CMK (cell line): ENCODE measurements at regions not wholly inside any gene's neighbourhood (a gene's known extent, or its start where the extent isn't known, plus 50 kb on each side); places are given as distances from the start of the nearest gene placed in this dataset.
"Not testable (repeated sequence)": the region's sequence is repeated elsewhere in the genome, so short reads cannot be mapped to it uniquely, and the experiment has no call there.

Experiments used
- DNase-seq: peaks from one replicate; pipeline ENCODE4 v3.0.0-alpha.2; 2010; ENCODE audit warnings: low read depth

DNA sequence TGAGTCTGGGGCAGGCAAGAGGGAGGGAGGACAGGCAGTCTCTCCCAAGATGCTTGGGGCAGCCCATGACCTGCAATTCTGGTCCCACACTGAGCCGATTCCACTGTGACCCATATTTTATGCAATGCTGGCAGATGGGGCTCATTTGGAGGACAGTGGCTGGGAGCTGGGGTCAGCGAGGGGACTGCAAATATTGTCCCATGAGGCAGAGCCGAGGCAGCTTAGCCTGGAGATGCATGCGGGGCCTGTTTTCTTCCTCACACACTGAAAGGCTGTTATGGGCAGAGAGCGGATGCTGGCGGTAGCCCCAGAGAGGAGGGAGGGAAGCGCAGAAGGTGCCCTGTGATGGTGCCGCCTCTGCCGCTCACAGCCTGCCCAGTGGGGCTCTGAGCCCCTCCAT, 128.5 kb upstream of the POU3F1 start:
- no peak for DNase-seq

DNA sequence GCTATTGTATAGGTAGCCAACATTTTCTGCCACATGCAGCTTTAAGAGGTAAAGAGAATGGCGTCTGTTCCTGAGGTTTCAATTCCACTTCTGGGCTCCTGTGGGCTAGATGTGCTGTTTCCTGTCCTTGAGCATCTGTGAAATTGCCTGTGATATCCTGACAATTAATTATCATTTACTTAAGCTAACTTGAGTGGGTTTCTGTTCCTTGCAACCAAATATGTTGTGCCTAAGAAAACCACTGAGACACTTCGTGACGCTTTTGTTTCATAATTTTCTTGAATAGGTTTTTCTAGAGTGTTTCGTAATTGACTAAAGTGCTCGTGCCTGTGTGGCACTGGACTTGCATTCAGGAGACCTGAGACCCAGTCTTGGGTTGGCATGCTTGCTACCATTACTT, 127.3 kb upstream of the POU3F1 start:
- DNase-seq, result no peak

DNA sequence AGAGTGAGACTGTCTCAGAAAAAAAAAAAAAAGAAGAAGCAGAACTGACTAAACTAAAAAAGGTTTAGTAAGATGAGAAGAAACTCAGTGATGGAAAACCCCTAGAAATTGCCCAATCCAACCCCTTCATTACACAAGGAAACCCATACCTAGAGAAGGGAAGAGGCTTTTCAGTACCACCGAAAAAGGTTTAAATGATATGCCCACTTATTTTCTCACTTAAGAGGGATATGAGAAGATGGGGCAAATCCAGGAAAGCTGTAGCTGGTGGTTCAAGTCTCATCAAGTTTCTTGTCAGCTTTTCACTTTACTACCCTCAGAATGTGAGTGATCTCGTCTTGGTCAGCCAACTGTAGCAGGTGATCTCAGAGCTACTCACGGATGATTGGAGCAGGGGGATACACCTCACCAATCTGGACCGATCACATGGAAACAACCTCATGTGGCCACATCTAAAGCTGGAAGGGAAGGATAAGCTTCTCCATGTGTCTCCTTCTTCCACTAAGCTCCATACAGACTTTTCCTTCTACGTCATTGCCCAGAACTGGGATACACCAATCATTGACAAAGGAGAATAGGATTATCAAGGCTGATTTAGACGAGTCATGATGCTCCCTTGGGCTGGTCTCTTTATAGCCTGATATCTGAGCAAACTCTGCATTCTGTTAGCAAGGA, 126.7 kb upstream of the POU3F1 start:
- no peak for DNase-seq

DNA sequence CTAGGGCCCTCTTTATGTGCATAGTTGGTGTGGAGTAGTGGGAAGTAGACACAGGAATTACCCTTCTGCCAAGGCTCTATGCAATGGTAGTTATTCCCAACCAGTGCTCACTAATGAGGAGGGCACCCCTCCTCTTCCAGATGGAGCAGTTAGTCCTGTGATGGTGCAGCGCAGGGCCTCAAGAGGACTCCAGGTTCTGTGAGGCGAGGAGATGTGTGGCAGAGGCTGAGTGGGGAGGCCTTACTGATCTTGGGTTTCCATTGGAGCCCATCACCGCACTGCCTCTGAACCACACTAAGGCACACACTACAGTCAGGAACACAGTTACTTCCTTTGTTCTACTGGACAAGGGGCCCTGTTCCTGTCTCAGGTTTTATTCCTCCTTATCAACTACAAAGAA, 122.5 kb upstream of the POU3F1 start:
- DNase-seq, result no peak

DNA sequence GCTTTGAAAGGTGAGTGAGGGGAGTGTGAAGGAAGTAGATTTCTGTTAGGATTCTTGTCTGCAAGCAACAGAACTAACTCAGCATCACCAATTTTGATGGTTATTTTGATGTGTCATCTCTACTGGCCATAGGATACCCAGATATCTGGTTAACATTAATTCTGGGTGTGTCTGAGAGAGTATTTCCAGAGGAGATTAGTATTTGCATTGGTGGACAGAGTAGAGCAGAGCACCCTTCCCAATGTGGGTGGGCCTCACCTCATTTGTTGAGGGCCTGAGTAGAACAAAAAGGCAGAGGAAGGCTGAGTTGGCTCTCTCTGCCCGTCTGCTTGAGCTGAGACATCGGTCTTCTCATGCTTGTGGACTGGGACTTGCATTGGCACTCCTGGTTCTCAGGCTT, 121.8 kb upstream of the POU3F1 start:
- no peak for DNase-seq

DNA sequence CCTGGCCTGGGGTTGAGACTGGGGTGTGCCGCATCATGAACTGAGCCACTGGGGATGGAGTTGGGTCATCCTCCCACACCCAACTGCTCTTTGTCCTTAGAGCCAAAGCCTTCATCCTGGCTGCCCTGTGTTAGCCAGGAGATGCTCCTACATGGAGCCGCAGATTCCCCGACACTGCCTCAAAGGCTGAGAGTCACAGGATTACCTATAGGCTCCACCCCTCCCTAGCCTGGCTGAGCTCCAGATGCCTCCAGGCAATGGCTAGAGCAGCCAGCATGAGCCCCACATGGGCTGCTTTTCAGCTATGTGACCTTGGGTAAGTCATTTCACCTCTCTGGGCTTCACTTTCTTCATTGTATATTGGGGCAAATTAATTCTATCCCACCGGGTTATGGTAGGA, 119.9 kb upstream of the POU3F1 start:
- DNase-seq, result no peak

DNA sequence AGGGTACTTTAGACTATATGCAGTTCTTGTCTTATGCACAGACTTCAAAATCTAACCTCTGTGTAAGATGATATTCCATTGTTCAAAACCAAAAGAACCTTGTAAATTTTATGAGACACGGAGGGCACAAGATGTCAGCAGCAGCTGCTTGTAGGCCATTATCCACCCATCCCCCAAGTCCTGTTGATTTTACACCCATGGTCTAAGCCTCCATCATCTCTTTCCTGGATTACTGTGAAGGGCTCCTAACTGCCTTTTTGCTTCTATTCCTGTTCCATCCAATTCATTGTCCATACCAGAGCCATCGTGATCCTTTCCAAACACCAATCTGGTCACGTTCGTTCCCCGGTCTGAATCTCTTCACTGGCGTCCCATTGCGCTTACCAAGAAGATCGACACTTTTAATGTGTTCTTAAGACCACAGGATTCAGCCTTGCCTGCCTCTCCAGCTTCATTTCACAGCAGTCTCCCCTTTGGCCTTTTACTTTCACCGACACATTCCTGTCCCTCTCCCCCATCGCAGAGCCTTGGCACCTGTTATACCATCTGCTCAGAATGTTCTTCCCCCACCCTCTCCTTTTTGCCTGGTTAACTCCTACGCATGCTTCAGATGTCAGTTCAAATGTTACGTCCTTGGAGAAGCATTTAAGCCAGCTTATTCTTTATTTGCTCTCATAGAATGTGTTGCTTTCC, 107.3 kb upstream of the POU3F1 start:
- DNase-seq, result no peak

DNA sequence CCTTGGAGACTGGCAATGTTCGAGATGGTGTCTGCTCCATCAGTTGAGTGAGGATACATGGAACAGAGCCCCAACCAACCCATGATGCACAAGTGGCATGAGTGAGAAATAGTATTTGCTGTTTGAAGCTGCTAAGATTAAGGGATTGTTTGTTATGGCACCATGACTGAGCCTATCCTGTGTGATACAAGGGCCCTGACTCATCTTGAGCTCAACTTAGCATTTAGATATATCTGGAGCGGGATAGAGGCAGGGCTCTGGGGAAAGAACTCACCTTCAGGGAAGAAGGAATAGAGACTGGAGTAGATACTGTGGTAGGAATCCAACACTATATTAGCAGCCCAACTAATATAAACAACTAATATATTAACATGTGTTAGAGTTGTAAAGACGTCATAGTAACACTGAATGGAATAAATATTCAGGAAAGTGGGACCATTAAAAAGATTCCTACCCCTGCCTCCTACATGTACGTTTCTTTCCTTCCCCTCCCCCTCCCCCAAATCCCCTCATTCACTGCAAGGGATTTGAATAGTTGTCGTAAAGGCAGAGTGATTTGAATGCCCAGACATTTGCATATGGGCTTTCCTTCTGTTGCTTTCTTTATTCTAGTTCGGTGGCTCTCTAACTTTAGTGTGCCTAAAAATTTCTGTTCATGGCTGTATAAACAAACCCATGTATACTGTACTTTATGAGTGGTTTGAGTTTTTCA, 106.6 kb upstream of the POU3F1 start:
- DNase-seq, result no peak

DNA sequence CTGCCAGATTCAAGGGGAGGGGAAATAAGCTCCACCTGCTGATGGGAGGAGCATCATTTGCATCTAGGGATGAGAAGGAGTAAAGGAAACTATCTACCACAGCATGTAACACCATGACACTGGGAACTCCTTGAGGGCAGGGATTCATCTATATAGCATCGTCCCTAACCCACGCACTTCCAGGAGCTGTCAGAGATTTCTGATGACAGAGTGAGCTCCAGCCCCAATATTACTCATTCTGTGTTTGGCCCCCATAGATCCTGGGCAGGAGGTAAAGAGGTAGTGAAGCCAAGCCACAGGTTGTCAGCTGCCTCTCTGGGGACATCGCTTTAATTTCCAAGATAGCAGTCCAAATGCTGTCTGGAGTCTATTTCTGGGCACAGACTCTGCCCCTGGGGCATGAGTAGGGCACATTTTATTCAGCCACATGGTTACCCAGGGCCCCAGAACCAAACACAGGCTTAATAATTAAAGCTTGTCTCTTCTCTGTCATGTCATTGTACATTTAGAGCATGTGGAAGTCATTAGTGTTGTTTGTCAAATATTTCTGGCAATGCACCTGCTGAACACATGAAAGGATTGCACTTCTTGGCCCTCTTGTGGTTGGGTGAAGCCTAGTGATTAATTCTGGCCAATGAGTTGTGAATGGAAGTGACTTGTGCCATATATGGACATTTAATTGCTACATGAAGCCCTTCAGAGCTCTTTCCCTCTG, 105.9 kb upstream of the POU3F1 start:
- no peak for DNase-seq

DNA sequence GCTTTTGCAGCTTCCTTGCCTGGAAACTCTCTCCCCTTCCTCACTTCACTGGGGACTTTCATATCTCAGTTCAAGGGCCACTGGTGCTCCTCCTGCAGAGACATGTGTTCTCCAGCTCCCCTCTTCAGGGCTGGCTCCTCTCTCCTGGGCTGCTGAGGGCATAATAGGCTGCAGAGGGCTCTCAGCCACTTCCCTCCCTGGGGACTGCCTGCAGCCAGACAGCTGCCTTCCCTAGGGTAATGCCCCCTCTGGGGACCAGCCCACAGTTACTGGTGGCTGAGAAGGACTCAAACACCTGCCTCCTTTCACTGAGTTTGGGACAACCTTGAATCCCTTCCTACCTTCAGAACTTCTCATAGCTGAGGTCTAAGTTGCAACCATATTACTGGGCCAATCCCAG, 104.8 kb upstream of the POU3F1 start:
- no peak for DNase-seq

DNA sequence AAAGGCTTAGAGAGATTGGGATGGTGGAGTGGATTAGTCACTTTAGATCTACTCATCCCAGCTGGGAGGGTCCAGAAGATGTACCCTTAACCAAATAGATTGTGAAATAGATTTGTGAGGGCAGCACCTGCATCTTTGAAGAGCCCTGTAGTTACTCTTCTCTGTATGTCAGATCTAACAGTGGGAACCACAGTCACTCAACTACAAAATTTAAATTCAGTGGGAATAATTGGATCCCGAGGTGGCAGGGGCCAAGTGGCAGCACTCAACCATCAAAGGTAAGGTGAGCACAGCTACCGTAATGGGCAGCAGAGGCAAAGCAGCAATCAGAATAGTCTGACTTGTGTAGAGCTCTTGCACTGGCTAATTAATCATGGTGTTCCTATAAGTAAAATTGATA, 99.5 kb upstream of the POU3F1 start:
- DNase-seq, result not testable (repeated sequence)

DNA sequence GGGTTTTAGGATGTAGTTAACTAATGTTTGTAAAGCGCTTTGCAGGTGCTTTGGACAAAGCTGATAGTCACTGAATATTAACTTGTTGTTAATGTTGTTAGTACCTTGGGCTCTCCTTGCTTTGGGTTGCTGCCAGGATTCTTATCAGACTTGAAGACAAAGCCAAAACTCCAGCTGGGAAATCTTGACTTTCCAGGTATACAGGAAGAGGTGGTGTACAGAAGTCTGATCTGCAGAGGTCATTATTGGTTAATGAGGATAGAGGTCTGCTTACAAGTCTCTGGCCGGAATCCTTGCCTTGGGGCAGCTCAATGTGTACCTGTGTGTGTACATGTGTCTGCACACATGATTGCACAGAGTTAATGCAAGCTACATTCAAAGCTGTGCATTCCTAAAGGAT, 96.0 kb upstream of the POU3F1 start:
- DNase-seq, result no peak

DNA sequence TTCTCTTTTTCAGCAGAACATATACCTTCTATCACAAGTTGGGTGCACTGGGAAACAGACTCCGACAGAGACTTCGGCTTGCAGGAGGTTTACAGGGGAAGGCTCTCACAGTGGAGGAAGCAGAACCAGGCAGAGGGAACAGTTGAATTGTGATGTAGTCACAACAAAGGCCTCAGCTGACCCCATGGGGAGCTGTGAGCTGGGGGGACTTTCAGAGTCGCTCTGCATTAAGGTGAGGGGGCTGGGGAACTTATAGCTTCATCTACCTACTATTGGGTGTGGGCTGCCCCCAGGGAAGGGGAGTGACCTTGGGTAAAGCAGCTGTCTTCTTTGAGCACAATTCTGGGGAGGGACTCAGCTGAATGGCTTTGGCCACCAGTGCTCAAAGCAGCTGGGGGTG, 94.9 kb upstream of the POU3F1 start:
- DNase-seq, result no peak

DNA sequence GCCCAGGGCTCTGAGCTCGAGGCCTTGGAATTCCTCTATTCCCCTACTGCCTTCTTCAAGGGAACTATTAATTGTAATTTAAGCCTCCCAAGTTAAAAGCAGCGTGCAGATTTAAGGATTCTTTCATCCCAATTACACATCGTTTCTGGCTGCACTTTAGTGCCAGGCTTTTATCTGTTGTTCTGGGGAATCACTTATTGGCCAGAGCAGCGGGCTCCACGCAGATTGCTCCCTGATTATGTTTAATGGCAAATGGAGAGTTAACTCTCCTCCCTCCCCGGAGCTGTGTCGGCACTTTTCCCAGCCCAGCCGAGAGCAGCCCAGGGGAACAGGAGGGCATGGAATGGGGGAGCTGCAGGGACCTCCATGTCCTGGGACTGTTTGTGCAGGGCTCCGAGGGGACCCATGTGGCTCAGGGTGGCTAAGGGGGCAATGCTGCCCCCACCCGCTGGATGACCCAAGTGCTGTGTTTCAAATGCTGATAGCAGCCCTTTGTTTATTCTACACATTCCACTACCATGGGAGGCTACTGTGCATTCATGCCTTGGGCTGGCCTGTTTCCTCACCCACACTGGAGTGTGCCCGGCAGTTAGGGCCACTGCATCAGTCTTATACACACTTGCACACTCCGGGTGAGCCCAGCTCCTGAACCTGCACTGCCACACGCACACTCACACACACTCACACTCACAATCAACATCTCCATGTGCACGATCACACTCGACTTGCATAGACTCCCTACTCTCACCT, 93.3 kb upstream of the POU3F1 start:
- DNase-seq, result no peak

DNA sequence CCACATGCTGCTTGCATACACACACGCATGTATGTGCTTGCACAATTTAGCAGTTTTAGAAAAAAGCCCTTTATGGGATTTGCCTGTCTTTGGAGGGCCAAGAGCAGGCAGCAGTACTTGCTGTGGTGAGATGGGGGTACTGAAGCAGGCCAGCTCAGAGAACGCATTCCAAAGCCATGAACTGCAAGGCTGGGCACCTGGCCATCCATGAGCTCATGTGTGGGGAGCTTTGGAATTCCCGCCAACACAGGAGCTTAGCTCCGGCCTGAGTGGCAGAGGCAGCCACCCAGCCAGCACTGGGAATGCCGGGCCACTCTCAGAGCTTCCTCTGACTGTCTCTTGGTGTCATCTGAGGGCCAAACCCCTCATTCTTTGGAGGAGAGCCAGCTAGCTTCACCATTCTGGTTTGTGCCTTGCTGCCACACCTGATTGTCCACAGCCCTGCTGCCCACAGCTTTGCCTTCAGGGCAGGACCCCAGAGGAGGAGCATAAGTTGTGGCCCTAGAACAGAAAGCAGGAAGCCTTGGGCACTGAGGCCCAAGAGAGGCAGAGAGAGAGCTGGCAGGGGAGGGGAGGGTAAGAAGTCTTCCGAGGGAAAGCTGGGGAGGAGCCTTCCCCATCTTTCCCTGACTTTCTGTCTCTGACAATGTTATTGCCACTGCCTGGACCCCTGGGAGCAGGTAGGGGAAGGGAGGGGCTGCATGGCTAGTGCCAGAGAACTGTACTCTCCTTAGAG, 92.1 kb upstream of the POU3F1 start:
- DNase-seq, result no peak

DNA sequence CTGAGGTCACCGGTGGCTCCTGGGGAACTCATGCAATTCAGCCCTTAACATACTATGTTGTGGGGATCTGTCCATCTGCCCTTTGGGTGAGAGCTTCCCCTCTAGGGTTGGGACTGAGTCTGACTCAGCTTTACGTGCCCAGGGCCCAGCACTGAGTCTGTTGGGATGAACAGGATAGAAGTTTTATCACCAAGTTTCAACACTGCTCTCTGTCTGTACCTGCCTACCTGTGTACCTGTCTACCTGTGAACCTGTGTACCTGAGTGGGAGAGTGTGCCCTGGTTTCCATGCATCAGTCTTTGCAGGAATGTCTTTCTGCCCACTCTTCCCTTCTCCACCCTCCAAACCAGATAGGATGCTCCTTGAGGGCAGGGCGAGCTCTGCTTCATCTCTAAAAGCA, 90.6 kb upstream of the POU3F1 start:
- no peak for DNase-seq

DNA sequence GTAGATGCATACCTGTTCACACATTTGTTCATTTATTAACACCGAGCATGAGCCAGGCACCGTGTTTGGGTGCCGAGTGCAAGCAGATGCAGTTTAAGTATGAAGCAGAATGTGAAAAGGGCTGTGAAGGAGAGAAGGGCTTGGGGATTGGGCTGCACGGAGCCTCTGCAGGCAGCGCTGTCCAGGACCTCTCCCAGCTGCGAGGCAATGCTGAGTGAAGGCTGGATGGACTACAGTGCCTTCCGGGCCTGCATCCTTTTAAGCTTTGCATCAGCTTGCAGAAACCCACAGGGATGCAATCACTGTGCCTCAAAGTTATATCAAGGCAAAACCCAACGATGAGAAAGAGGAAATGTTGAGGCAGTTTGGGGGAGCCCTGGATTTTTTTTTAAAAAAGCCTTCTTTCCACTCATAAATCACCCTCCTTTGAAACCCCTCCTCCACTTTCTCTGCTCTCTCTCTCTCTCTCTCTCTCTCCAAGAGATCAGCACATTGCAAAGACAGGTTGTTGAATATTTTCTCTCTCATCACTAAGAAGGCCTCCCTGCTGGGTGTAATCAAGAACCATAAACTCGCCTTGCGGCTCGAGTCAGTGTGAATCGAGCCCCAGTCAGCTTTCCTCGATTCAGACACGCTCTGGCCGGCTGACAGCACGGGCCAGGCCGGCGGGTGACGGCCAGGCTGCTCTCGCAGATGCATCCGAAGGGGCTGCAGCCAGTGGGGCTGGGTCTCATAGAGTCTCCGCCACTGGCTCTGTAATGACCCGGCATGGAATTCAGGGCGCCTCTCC, 89.2 kb upstream of the POU3F1 start:
- no peak for DNase-seq

DNA sequence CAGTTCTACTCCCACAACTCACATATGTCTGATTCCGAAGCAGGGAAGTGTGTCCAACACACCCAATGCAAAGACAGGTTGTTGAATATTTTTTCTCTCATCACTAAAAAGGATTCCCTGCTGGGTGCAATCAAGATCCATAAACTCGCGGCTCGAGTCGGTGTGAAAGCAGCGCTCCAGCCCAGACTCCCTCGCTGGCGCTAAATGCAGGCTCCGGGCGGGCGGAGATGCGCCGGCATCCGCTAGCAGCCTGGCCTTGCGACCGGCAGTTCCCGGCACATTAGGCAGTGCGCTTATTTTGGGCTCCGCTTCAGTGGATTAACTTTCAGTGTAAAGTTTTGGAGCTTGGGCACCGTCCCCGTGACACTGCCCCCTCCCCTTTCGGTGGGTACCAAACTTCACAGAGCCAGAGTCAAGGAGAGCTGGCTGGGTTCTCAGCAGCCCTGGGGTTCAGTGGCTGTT, 87.7 kb upstream of the POU3F1 start:
- no peak for DNase-seq

DNA sequence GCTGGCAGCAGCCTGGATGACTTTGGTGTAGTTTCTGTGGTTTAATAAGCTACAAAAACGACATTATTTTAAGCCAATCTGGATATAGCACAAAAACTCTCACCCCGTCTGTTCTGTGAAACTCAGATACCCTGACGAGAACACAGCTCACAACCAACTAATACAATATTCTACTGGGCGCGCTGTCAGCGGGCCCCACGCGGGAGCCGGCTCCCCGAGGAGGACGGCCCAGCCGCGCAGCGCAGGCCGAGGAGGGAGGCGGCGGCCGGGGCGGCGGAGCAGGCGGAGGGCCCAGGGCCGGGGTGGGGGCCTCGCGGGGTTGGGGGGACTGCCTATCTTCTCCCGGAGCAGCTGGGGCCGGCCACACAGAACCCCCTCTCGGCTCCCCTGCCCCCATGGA, 87.2 kb upstream of the POU3F1 start:
- DNase-seq, result no peak

DNA sequence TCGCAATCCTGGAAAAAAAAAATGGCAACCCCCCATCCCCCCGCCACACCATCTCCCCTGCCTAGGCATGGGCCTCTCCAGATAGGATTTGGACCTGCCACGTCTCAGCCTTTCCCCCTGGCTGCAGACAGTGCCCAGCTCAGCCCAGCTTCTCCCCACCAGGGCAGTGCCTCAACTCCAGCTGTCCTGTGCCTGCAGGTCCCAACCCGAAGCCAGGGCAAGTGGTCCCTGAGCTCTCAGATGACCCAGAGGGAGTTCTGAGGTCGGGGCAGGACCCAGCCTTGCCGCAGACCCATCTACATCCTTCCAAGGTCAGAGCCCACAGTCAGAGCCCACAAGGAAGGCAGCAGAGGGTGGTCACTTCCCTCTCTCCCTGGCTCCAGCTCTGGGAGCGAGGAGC, 86.7 kb upstream of the POU3F1 start:
- no peak for DNase-seq
